ENCODE measurements at regions not wholly inside any gene's neighbourhood (a gene's known extent, or its start where the extent isn't known, plus 50 kb on each side); places are given as distances from the start of the nearest gene placed in this dataset.

GRCh38 chr20:24376311-24377099, 92.9 kb upstream of the SYNDIG1 start:
- no peak for DNase-seq

- no peak for DNase-seq
Measured at GRCh38 chr20:24373372-24373771, 96.1 kb upstream of the SYNDIG1 start.

GRCh38 chr20:24370911-24371695, 98.3 kb upstream of the SYNDIG1 start:
- DNase-seq, result no peak

- no peak for DNase-seq
Measured at GRCh38 chr20:24370249-24370648, 99.2 kb upstream of the SYNDIG1 start.

- no peak for DNase-seq
Measured at GRCh38 chr20:24368253-24368652, 101.2 kb upstream of the SYNDIG1 start.

GRCh38 chr20:24366336-24367004, 103.0 kb upstream of the SYNDIG1 start:
- DNase-seq, result no peak

- no peak for DNase-seq
Measured at GRCh38 chr20:24365670-24366069, 103.8 kb upstream of the SYNDIG1 start.

- no peak for DNase-seq
Measured at GRCh38 chr20:24364482-24364881, 104.9 kb upstream of the SYNDIG1 start.

- no peak for DNase-seq
Measured at GRCh38 chr20:24363031-24363430, 106.4 kb upstream of the SYNDIG1 start.

- no peak for DNase-seq
Measured at GRCh38 chr20:24362080-24362479, 107.3 kb upstream of the SYNDIG1 start.

- DNase-seq, result no peak
Measured at GRCh38 chr20:24361541-24361940, 107.9 kb upstream of the SYNDIG1 start.

GRCh38 chr20:24360531-24360930, 108.9 kb upstream of the SYNDIG1 start:
- DNase-seq, result no peak

GRCh38 chr20:24359321-24360027, 110.0 kb upstream of the SYNDIG1 start:
- DNase-seq, result no peak

GRCh38 chr20:24357931-24358330, 111.5 kb upstream of the SYNDIG1 start:
- DNase-seq, result no peak

GRCh38 chr20:24357177-24357576, 112.3 kb upstream of the SYNDIG1 start:
- no peak for DNase-seq

- DNase-seq, result no peak
Measured at GRCh38 chr20:24353135-24353690, 116.2 kb upstream of the SYNDIG1 start.

- no peak for DNase-seq
Measured at GRCh38 chr20:24350923-24351368, 118.5 kb upstream of the SYNDIG1 start.

- no peak for DNase-seq
Measured at GRCh38 chr20:24341781-24342180, 127.6 kb upstream of the SYNDIG1 start.

- DNase-seq, result no peak
Measured at GRCh38 chr20:24340933-24341332, 128.5 kb upstream of the SYNDIG1 start.

- DNase-seq, result no peak
Measured at GRCh38 chr20:24339210-24339641, 130.2 kb upstream of the SYNDIG1 start.

- no peak for DNase-seq
Measured at GRCh38 chr20:24337551-24337950, 131.9 kb upstream of the SYNDIG1 start.

- no peak for DNase-seq
Measured at GRCh38 chr20:24337069-24337468, 132.4 kb upstream of the SYNDIG1 start.

- DNase-seq, result no peak
Measured at GRCh38 chr20:24334830-24335229, 134.6 kb upstream of the SYNDIG1 start.
